Nephron (organoid): ENCODE measurements at regions not wholly inside any gene's neighbourhood (a gene's known extent, or its start where the extent isn't known, plus 50 kb on each side); places are given as distances from the start of the nearest gene placed in this dataset.

Source experiments
- H3K27ac Mint-ChIP-seq, 3 experiments: 2 replicates each; pipeline ENCODE4 v1.8.0; 2020; ENCODE audit warnings: mixed read lengths in 3 of 3, mild to moderate bottlenecking in 2 of 3, moderate library complexity in 1 of 3
- H3K27me3 Mint-ChIP-seq: 2 replicates; pipeline ENCODE4 v1.8.0; 2021; ENCODE audit warnings: low read depth, mild to moderate bottlenecking, moderate library complexity, mixed read lengths
- H3K36me3 Mint-ChIP-seq: 2 replicates; pipeline ENCODE4 v1.8.0; 2020; ENCODE audit warnings: low read depth, mixed read lengths
- H3K4me1 Mint-ChIP-seq: 2 replicates; pipeline ENCODE4 v1.8.0; 2020; ENCODE audit warnings: mixed read lengths
- H3K4me3 Mint-ChIP-seq, 3 experiments: 2 replicates each; pipeline ENCODE4 v1.8.0; 2020; ENCODE audit warnings: mild to moderate bottlenecking in 3 of 3, mixed read lengths in 3 of 3, moderate library complexity in 2 of 3
- H3K9me3 Mint-ChIP-seq: 2 replicates; pipeline ENCODE4 v1.8.0; 2020; ENCODE audit warnings: mixed read lengths
- CTCF ChIP-seq, 3 experiments: fragments of 200-600 bp; sonication (generic); IDR thresholded peaks; one replicate each; pipeline ENCODE4 v1.5.0; 2021; ENCODE audit warnings: antibody characterized with exemption in 3 of 3; ENCODE audit not compliant: unreplicated experiment in 3 of 3

GRCh38 chr18:41744421-41745030 is 210.5 kb upstream of the PIK3C3 start:
- no peaks in the 10 kb centered on the region for H3K36me3 Mint-ChIP-seq
- H3K9me3 Mint-ChIP-seq, result no peaks in the 10 kb centered on the region
- H3K4me3 Mint-ChIP-seq, result peak overlapping the region in 2 of 3 experiments; percentile 2 to 43
- no peaks in the 10 kb centered on the region for H3K27me3 Mint-ChIP-seq
- peaks cover 6% of the 10 kb centered on the region for H3K4me1 Mint-ChIP-seq
- no peak for TF ChIP-seq CTCF (IDR thresholded peaks at IDR 0.05; ENCODE audit: unreplicated experiment in 3 of 3)
- H3K27ac Mint-ChIP-seq, result peak overlapping the region; percentile 2 to 26 (median 6)

- Mint-ChIP-seq H3K9me3 (no peaks in the 10 kb centered on the region), H3K4me3 (no peak overlapping the region), H3K4me1 (no peaks in the 10 kb centered on the region), H3K36me3 (no peaks in the 10 kb centered on the region), H3K27me3 (no peaks in the 10 kb centered on the region), H3K27ac (no peak overlapping the region)
- no peak for TF ChIP-seq CTCF (IDR thresholded peaks at IDR 0.05; ENCODE audit: unreplicated experiment in 3 of 3)
These were observed 217.8 kb upstream of the PIK3C3 start for GRCh38 chr18:41737218-41737617.

GRCh38 chr18:41734917-41735316 is 220.1 kb upstream of the PIK3C3 start:
- H3K36me3 Mint-ChIP-seq, result no peaks in the 10 kb centered on the region
- H3K27ac Mint-ChIP-seq, result no peak overlapping the region
- no peaks in the 10 kb centered on the region for H3K27me3 Mint-ChIP-seq
- no peak for TF ChIP-seq CTCF (IDR thresholded peaks at IDR 0.05; ENCODE audit: unreplicated experiment in 3 of 3)
- H3K4me1 Mint-ChIP-seq, result no peaks in the 10 kb centered on the region
- H3K4me3 Mint-ChIP-seq, result no peak overlapping the region
- H3K9me3 Mint-ChIP-seq, result no peaks in the 10 kb centered on the region

- H3K4me3 Mint-ChIP-seq, result no peak overlapping the region
- H3K4me1 Mint-ChIP-seq, result no peaks in the 10 kb centered on the region
- no peak for TF ChIP-seq CTCF (IDR thresholded peaks at IDR 0.05; ENCODE audit: unreplicated experiment in 3 of 3)
- no peaks in the 10 kb centered on the region for H3K27me3 Mint-ChIP-seq
- no peaks in the 10 kb centered on the region for H3K9me3 Mint-ChIP-seq
- no peak overlapping the region for H3K27ac Mint-ChIP-seq
- no peaks in the 10 kb centered on the region for H3K36me3 Mint-ChIP-seq
These were observed 222.7 kb upstream of the PIK3C3 start for GRCh38 chr18:41732356-41732755.

GRCh38 chr18:41731884-41732283 is 223.2 kb upstream of the PIK3C3 start:
- no peaks in the 10 kb centered on the region for H3K27me3 Mint-ChIP-seq
- H3K9me3 Mint-ChIP-seq, result no peaks in the 10 kb centered on the region
- H3K36me3 Mint-ChIP-seq, result no peaks in the 10 kb centered on the region
- no peak for TF ChIP-seq CTCF (IDR thresholded peaks at IDR 0.05; ENCODE audit: unreplicated experiment in 3 of 3)
- H3K4me1 Mint-ChIP-seq, result no peaks in the 10 kb centered on the region
- no peak overlapping the region for H3K27ac Mint-ChIP-seq
- H3K4me3 Mint-ChIP-seq, result no peak overlapping the region

GRCh38 chr18:41724195-41724594 is 230.8 kb upstream of the PIK3C3 start:
- peaks cover 4% of the 10 kb centered on the region for H3K4me1 Mint-ChIP-seq
- no peaks in the 10 kb centered on the region for H3K27me3 Mint-ChIP-seq
- no peak overlapping the region for H3K27ac Mint-ChIP-seq
- H3K9me3 Mint-ChIP-seq, result no peaks in the 10 kb centered on the region
- no peak overlapping the region for H3K4me3 Mint-ChIP-seq
- no peak for TF ChIP-seq CTCF (IDR thresholded peaks at IDR 0.05; ENCODE audit: unreplicated experiment in 3 of 3)
- H3K36me3 Mint-ChIP-seq, result no peaks in the 10 kb centered on the region
